Large intestine (tissue), 3 donors: ENCODE measurements at regions not wholly inside any gene's neighbourhood (a gene's known extent, or its start where the extent isn't known, plus 50 kb on each side); places are given as distances from the start of the nearest gene placed in this dataset.

Experiments
- DNase-seq, 2 donors: peaks; one replicate each; pipeline versions ENCODE4 v3.0.0 to v3.0.0-alpha.2; 2013
- H3K27ac ChIP-seq: one replicate; pipeline ENCODE4 v1.5.1; 2013; ENCODE audit warnings: low read length
- H3K27me3 ChIP-seq: 2 replicates; pipeline ENCODE4 v1.6.1; 2013; ENCODE audit warnings: low read length; ENCODE audit not compliant: control insufficient read depth, insufficient read depth
- H3K36me3 ChIP-seq: 2 replicates; pipeline ENCODE4 v1.6.1; 2013; ENCODE audit warnings: low read length; ENCODE audit not compliant: control insufficient read depth, insufficient read depth
- H3K4me1 ChIP-seq: one replicate; pipeline ENCODE4 v1.6.1; 2013; ENCODE audit warnings: low read length; ENCODE audit not compliant: control insufficient read depth, insufficient read depth
- H3K4me3 ChIP-seq: one replicate; pipeline ENCODE4 v1.5.1; 2013; ENCODE audit warnings: low read length
- H3K9me3 ChIP-seq: one replicate; pipeline ENCODE4 v1.6.1; 2013; ENCODE audit warnings: mild to moderate bottlenecking, low read depth, low read length, moderate library complexity; ENCODE audit not compliant: control insufficient read depth
- WGBS: methylation state at CpG from one replicate; pipeline ENCODE4 v1.1.5; 2013; ENCODE audit warnings: low lambda C conversion rate; ENCODE audit not compliant: insufficient coverage; 5-methylcytosine and 5-hydroxymethylcytosine counted together

- H3K4me1 ChIP-seq, result no peaks in the 10 kb centered on the region
- H3K36me3 ChIP-seq, result no peaks in the 10 kb centered on the region
- no peaks in the 10 kb centered on the region for H3K9me3 ChIP-seq
- H3K4me3 ChIP-seq, result no peak overlapping the region
- no peak for DNase-seq
- H3K27ac ChIP-seq, result no peak overlapping the region
- H3K27me3 ChIP-seq, result no peaks in the 10 kb centered on the region
- WGBS, result 50% methylated on average over 1 of the region's 2 CpGs
Measured at GRCh38 chr5:29796013-29796412, 1397.5 kb upstream of the CDH6 start.

- Histone ChIP-seq H3K9me3 (no peaks in the 10 kb centered on the region), H3K4me3 (no peak overlapping the region), H3K27ac (no peak overlapping the region), H3K36me3 (no peaks in the 10 kb centered on the region), H3K4me1 (no peaks in the 10 kb centered on the region), H3K27me3 (no peaks in the 10 kb centered on the region)
- DNase-seq, result no peak
- WGBS, result 92% methylated on average over 1 of the region's 2 CpGs
Measured at GRCh38 chr5:29795096-29795652, 1398.3 kb upstream of the CDH6 start.

GRCh38 chr5:29794141-29794787 lies 1399.2 kb upstream of the CDH6 start:
- Histone ChIP-seq H3K36me3 (no peaks in the 10 kb centered on the region), H3K9me3 (no peaks in the 10 kb centered on the region), H3K4me3 (no peak overlapping the region), H3K4me1 (no peaks in the 10 kb centered on the region), H3K27ac (no peak overlapping the region), H3K27me3 (no peaks in the 10 kb centered on the region)
- WGBS, result 90% methylated on average over 2 of the region's 5 CpGs
- no peak for DNase-seq

- H3K9me3 ChIP-seq, result no peaks in the 10 kb centered on the region
- no peaks in the 10 kb centered on the region for H3K4me1 ChIP-seq
- H3K36me3 ChIP-seq, result no peaks in the 10 kb centered on the region
- H3K27ac ChIP-seq, result no peak overlapping the region
- no peaks in the 10 kb centered on the region for H3K27me3 ChIP-seq
- H3K4me3 ChIP-seq, result no peak overlapping the region
- DNase-seq, result no peak
Measured at GRCh38 chr5:29790281-29790680, 1403.2 kb upstream of the CDH6 start.

GRCh38 chr5:29780401-29780800 lies 1413.1 kb upstream of the CDH6 start:
- DNase-seq, result no peak
- Histone ChIP-seq H3K4me3 (no peak overlapping the region), H3K36me3 (no peaks in the 10 kb centered on the region), H3K27ac (no peak overlapping the region), H3K27me3 (no peaks in the 10 kb centered on the region), H3K9me3 (no peaks in the 10 kb centered on the region), H3K4me1 (no peaks in the 10 kb centered on the region)
- 80% methylated on average over 1 of the region's 4 CpGs for WGBS

- 40% methylated on average over 1 of the region's 3 CpGs for WGBS
Measured at GRCh38 chr5:29779141-29779540, 1414.3 kb upstream of the CDH6 start.

GRCh38 chr5:29777373-29777772 lies 1416.1 kb upstream of the CDH6 start:
- no peak for DNase-seq
- no peaks in the 10 kb centered on the region for H3K4me1 ChIP-seq
- WGBS, result 92% methylated on average over 2 of the region's 3 CpGs
- no peaks in the 10 kb centered on the region for H3K27me3 ChIP-seq
- H3K9me3 ChIP-seq, result no peaks in the 10 kb centered on the region
- H3K36me3 ChIP-seq, result no peaks in the 10 kb centered on the region
- no peak overlapping the region for H3K27ac ChIP-seq
- H3K4me3 ChIP-seq, result no peak overlapping the region

More at GRCh38 chr5:29779141-29779540, 1414.3 kb upstream of the CDH6 start:
- H3K36me3 ChIP-seq, result no peaks in the 10 kb centered on the region
- H3K4me1 ChIP-seq, result no peaks in the 10 kb centered on the region
- no peaks in the 10 kb centered on the region for H3K27me3 ChIP-seq
- no peak overlapping the region for H3K27ac ChIP-seq
- no peak for DNase-seq
- no peak overlapping the region for H3K4me3 ChIP-seq
- no peaks in the 10 kb centered on the region for H3K9me3 ChIP-seq

- DNase-seq, result no peak
- no CpG with 5 or more reads among the region's 2 CpGs for WGBS
- Histone ChIP-seq H3K36me3 (no peaks in the 10 kb centered on the region), H3K9me3 (no peaks in the 10 kb centered on the region), H3K4me3 (no peak overlapping the region), H3K27ac (no peak overlapping the region), H3K27me3 (no peaks in the 10 kb centered on the region), H3K4me1 (no peaks in the 10 kb centered on the region)
Measured at GRCh38 chr5:29770936-29771335, 1422.5 kb upstream of the CDH6 start.

GRCh38 chr5:29769474-29769873 lies 1424.0 kb upstream of the CDH6 start:
- Histone ChIP-seq H3K9me3 (no peaks in the 10 kb centered on the region), H3K4me1 (no peaks in the 10 kb centered on the region), H3K27me3 (no peaks in the 10 kb centered on the region), H3K36me3 (no peaks in the 10 kb centered on the region), H3K4me3 (no peak overlapping the region), H3K27ac (no peak overlapping the region)
- WGBS, result no CpG with 5 or more reads among the region's 5 CpGs
- DNase-seq, result no peak

GRCh38 chr5:29758986-29759421 lies 1434.5 kb upstream of the CDH6 start:
- DNase-seq, result peak; percentile 51 to 82
- H3K4me1 ChIP-seq, result no peaks in the 10 kb centered on the region
- H3K4me3 ChIP-seq, result no peak overlapping the region
- H3K27ac ChIP-seq, result peak overlapping the region; percentile 20
- no peaks in the 10 kb centered on the region for H3K9me3 ChIP-seq
- whole genome bisulfite sequencing, result no CpG with 5 or more reads among the region's 3 CpGs
- H3K36me3 ChIP-seq, result no peaks in the 10 kb centered on the region
- H3K27me3 ChIP-seq, result no peaks in the 10 kb centered on the region

- H3K27me3 ChIP-seq, result no peaks in the 10 kb centered on the region
- DNase-seq, result no peak
- WGBS, result 40% methylated on average over 2 of the region's 2 CpGs
- no peaks in the 10 kb centered on the region for H3K4me1 ChIP-seq
- H3K27ac ChIP-seq, result no peak overlapping the region
- H3K36me3 ChIP-seq, result no peaks in the 10 kb centered on the region
- no peaks in the 10 kb centered on the region for H3K9me3 ChIP-seq
- H3K4me3 ChIP-seq, result no peak overlapping the region
Measured at GRCh38 chr5:29750453-29750852, 1443.0 kb upstream of the CDH6 start.
